ENCODE measurements at regions not wholly inside any gene's neighbourhood (a gene's known extent, or its start where the extent isn't known, plus 50 kb on each side); places are given as distances from the start of the nearest gene placed in this dataset.

- intact Hi-C loops (cut with DNase I; ENCODE audit: low total_unique reads): no loop called here
- H3K4me1 ChIP-seq: no peaks in the 10 kb centered on the region
- TF ChIP-seq EP300 (IDR thresholded peaks at IDR 0.05): no peak
- TF ChIP-seq POLR2A (IDR thresholded peaks at IDR 0.05): no peak
- no peaks in the 10 kb centered on the region for H3K9me3 ChIP-seq
- no peaks in the 10 kb centered on the region for H3K36me3 ChIP-seq
- WGBS, 5 donors: 45 to 58% (median 49%) methylated on average over 7 of the region's 7 CpGs
- no peak overlapping the region for H3K27ac ChIP-seq
- DNase-seq: no peak
- H3K27me3 ChIP-seq: no peaks in the 10 kb centered on the region
- no peak overlapping the region for H3K4me3 ChIP-seq
These were observed 160.8 kb upstream of the SAMSN1 start for GRCh38 chr21:14706712-14707510.

- Histone ChIP-seq H3K4me3 (no peak overlapping the region), H3K27me3 (no peaks in the 10 kb centered on the region), H3K9me3 (no peaks in the 10 kb centered on the region), H3K36me3 (no peaks in the 10 kb centered on the region), H3K4me1 (no peaks in the 10 kb centered on the region), H3K27ac (peak overlapping the region in 3 of 5 donors; percentile 35 to 45 (median 43))
- 28 to 54% (median 43%) methylated on average over 3 of the region's 3 CpGs for WGBS, 5 donors
- TF ChIP-seq POLR2AphosphoS5 (IDR thresholded peaks at IDR 0.05): peak in 1 of 3 donors; percentile 23
- TF ChIP-seq EP300 (IDR thresholded peaks at IDR 0.05): no peak
- DNase-seq: peak in 1 of 2 donors; percentile 64
- intact Hi-C loops (cut with DNase I; ENCODE audit: low total_unique reads): no loop called here
These were observed 153.6 kb upstream of the SAMSN1 start for GRCh38 chr21:14699433-14700407.

GRCh38 chr21:14697769-14698168 is 151.7 kb upstream of the SAMSN1 start:
- TF ChIP-seq EP300 (IDR thresholded peaks at IDR 0.05) (no peak), CTCF (IDR thresholded peaks at IDR 0.05) (no peak), POLR2AphosphoS5 (IDR thresholded peaks at IDR 0.05) (no peak), POLR2A (IDR thresholded peaks at IDR 0.05) (no peak)
- intact Hi-C loops (cut with DNase I; ENCODE audit: low total_unique reads): no loop called here
- no peak for DNase-seq
- no peaks in the 10 kb centered on the region for H3K36me3 ChIP-seq
- H3K9me3 ChIP-seq: no peaks in the 10 kb centered on the region
- no peak overlapping the region for H3K4me3 ChIP-seq
- no peaks in the 10 kb centered on the region for H3K27me3 ChIP-seq
- no peak overlapping the region for H3K27ac ChIP-seq
- WGBS, 5 donors: 84 to 96% (median 87%) methylated on average over 1 of the region's 1 CpG
- no peaks in the 10 kb centered on the region for H3K4me1 ChIP-seq

GRCh38 chr21:14694817-14695216 is 148.7 kb upstream of the SAMSN1 start:
- no peak for TF ChIP-seq POLR2A (IDR thresholded peaks at IDR 0.05)
- no peak for TF ChIP-seq EP300 (IDR thresholded peaks at IDR 0.05)
- TF ChIP-seq POLR2AphosphoS5 (IDR thresholded peaks at IDR 0.05): no peak
- no peak for TF ChIP-seq CTCF (IDR thresholded peaks at IDR 0.05)
- no peaks in the 10 kb centered on the region for H3K36me3 ChIP-seq
- H3K9me3 ChIP-seq: no peaks in the 10 kb centered on the region
- H3K4me1 ChIP-seq: no peaks in the 10 kb centered on the region
- H3K27me3 ChIP-seq: no peaks in the 10 kb centered on the region
- DNase-seq: no peak
- no peak overlapping the region for H3K4me3 ChIP-seq
- no peak overlapping the region for H3K27ac ChIP-seq
- 67 to 79% (median 68%) methylated on average over 1 of the region's 1 CpG for WGBS, 5 donors
- intact Hi-C loops (cut with DNase I; ENCODE audit: low total_unique reads): no loop called here

GRCh38 chr21:14693997-14694396 is 147.9 kb upstream of the SAMSN1 start:
- H3K4me1 ChIP-seq: no peaks in the 10 kb centered on the region
- DNase-seq: no peak
- H3K27ac ChIP-seq: no peak overlapping the region
- H3K27me3 ChIP-seq: no peaks in the 10 kb centered on the region
- H3K4me3 ChIP-seq: no peak overlapping the region
- no peaks in the 10 kb centered on the region for H3K36me3 ChIP-seq
- WGBS, 5 donors: 84 to 94% (median 87%) methylated on average over 3 of the region's 3 CpGs
- no peaks in the 10 kb centered on the region for H3K9me3 ChIP-seq
- no peak for TF ChIP-seq POLR2AphosphoS5 (IDR thresholded peaks at IDR 0.05)
- TF ChIP-seq CTCF (IDR thresholded peaks at IDR 0.05): no peak
- TF ChIP-seq POLR2A (IDR thresholded peaks at IDR 0.05): no peak
- no peak for TF ChIP-seq EP300 (IDR thresholded peaks at IDR 0.05)
- intact Hi-C loops (cut with DNase I; ENCODE audit: low total_unique reads): no loop called here
